Loucy (cell line): ENCODE measurements at regions not wholly inside any gene's neighbourhood (a gene's known extent, or its start where the extent isn't known, plus 50 kb on each side); places are given as distances from the start of the nearest gene placed in this dataset.

Experiments used
- H2AFZ ChIP-seq: fragments of 200-600 bp; sonication (generic); 2 replicates; pipeline ENCODE4 v1.6.0; 2016; ENCODE audit warnings: antibody characterized with exemption, mild to moderate bottlenecking, low read length, moderate library complexity
- H3F3A ChIP-seq: fragments of 200-600 bp; 2 replicates; pipeline ENCODE4 v1.6.0; 2016; ENCODE audit warnings: antibody characterized with exemption, low read depth, mild to moderate bottlenecking
- H3K27me3 ChIP-seq: fragments of 200-600 bp; sonication (generic); 2 replicates; pipeline ENCODE4 v1.6.1; 2014; ENCODE audit warnings: low read length, mild to moderate bottlenecking; ENCODE audit not compliant: insufficient read depth, poor library complexity, severe bottlenecking
- H3K36me3 ChIP-seq: fragments of 200-600 bp; sonication (generic); 2 replicates; pipeline ENCODE4 v1.6.1; 2016; ENCODE audit warnings: low read length; ENCODE audit not compliant: insufficient read depth
- H3K4me1 ChIP-seq: fragments of 200-600 bp; sonication (generic); 2 replicates; pipeline ENCODE4 v1.5.1; 2014; ENCODE audit warnings: low read length, mild to moderate bottlenecking; ENCODE audit not compliant: insufficient read depth, poor library complexity, severe bottlenecking
- H3K4me2 ChIP-seq: fragments of 200-600 bp; sonication (generic); 2 replicates; pipeline ENCODE4 v1.6.0; 2014; ENCODE audit warnings: antibody characterized with exemption, low read length, low read depth, mild to moderate bottlenecking; ENCODE audit not compliant: poor library complexity, severe bottlenecking
- H3K4me3 ChIP-seq: fragments of 200-600 bp; sonication (generic); 2 replicates; pipeline ENCODE4 v1.5.1; 2014; ENCODE audit warnings: low read length, mild to moderate bottlenecking, mixed read lengths; ENCODE audit not compliant: poor library complexity, severe bottlenecking
- H3K79me2 ChIP-seq: fragments of 200-600 bp; sonication (generic); 2 replicates; pipeline ENCODE4 v1.6.1; 2014; ENCODE audit warnings: low read length; ENCODE audit not compliant: insufficient read depth
- H3K9ac ChIP-seq: fragments of 200-600 bp; sonication (generic); 2 replicates; pipeline ENCODE4 v1.6.0; 2014; ENCODE audit warnings: mild to moderate bottlenecking, low read depth, low read length, moderate library complexity; ENCODE audit not compliant: poor library complexity, severe bottlenecking
- H3K9me2 ChIP-seq: fragments of 200-600 bp; sonication (generic); replicated peaks from 2 replicates; pipeline ENCODE4 v1.6.1; 2016; ENCODE audit warnings: low read depth, low read length, mixed read lengths
- H3K9me3 ChIP-seq: fragments of 200-600 bp; sonication (generic); 2 replicates; pipeline ENCODE4 v1.6.1; 2014; ENCODE audit warnings: mild to moderate bottlenecking, antibody characterized with exemption, low read length, low read depth; ENCODE audit not compliant: insufficient read depth
- H4K20me1 ChIP-seq: fragments of 200-600 bp; sonication (generic); 2 replicates; pipeline ENCODE4 v1.6.0; 2014; ENCODE audit warnings: antibody characterized with exemption, low read length, mild to moderate bottlenecking; ENCODE audit not compliant: insufficient read depth, poor library complexity, severe bottlenecking
- EZH2phosphoT487 ChIP-seq: fragments of 200-600 bp; IDR thresholded peaks from 2 replicates; pipeline ENCODE4 v1.6.1; 2018; ENCODE audit warnings: antibody characterized with exemption, mild to moderate bottlenecking, moderate library complexity, borderline replicate concordance
- TF ChIP-seq, protein P1 (sequence below): fragments of 200-600 bp; sonication (generic); conservative IDR thresholded peaks from 2 replicates; pipeline ENCODE4 v1.5.1; 2014; ENCODE audit warnings: mild to moderate bottlenecking, antibody characterized with exemption, low read length

GRCh38 chr13:76737526-76737925 is 148.7 kb downstream of the KCTD12 start:
- Histone ChIP-seq H3K27me3 (no peaks in the 10 kb centered on the region), H3F3A (no peaks in the 10 kb centered on the region), H3K4me1 (no peaks in the 10 kb centered on the region), H4K20me1 (no peaks in the 10 kb centered on the region), H3K79me2 (no peaks in the 10 kb centered on the region), H3K4me2 (no peak overlapping the region), H3K9ac (no peak overlapping the region), H3K4me3 (no peak overlapping the region), H2AFZ (no peak overlapping the region), H3K9me3 (peaks cover 3% of the 10 kb centered on the region; the same call in 1 of the 2 replicates), H3K36me3 (no peaks in the 10 kb centered on the region), H3K9me2 (no peaks in the 10 kb centered on the region)
- no peak for TF ChIP-seq EZH2phosphoT487

- no peaks in the 10 kb centered on the region for H3K9me3 ChIP-seq
- H3K9me2 ChIP-seq, result no peaks in the 10 kb centered on the region
- H3K27me3 ChIP-seq, result no peaks in the 10 kb centered on the region
- TF ChIP-seq, protein P1, sequence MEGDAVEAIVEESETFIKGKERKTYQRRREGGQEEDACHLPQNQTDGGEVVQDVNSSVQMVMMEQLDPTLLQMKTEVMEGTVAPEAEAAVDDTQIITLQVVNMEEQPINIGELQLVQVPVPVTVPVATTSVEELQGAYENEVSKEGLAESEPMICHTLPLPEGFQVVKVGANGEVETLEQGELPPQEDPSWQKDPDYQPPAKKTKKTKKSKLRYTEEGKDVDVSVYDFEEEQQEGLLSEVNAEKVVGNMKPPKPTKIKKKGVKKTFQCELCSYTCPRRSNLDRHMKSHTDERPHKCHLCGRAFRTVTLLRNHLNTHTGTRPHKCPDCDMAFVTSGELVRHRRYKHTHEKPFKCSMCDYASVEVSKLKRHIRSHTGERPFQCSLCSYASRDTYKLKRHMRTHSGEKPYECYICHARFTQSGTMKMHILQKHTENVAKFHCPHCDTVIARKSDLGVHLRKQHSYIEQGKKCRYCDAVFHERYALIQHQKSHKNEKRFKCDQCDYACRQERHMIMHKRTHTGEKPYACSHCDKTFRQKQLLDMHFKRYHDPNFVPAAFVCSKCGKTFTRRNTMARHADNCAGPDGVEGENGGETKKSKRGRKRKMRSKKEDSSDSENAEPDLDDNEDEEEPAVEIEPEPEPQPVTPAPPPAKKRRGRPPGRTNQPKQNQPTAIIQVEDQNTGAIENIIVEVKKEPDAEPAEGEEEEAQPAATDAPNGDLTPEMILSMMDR, result no peak
- TF ChIP-seq EZH2phosphoT487, result no peak
- no peaks in the 10 kb centered on the region for H3K4me1 ChIP-seq
- no peak overlapping the region for H3K4me2 ChIP-seq
- no peaks in the 10 kb centered on the region for H4K20me1 ChIP-seq
- peak overlapping the region; percentile 51; the same call in 1 of the 2 replicates for H2AFZ ChIP-seq
- H3K4me3 ChIP-seq, result no peak overlapping the region
- no peak overlapping the region for H3K9ac ChIP-seq
- no peaks in the 10 kb centered on the region for H3K79me2 ChIP-seq
- H3F3A ChIP-seq, result no peaks in the 10 kb centered on the region
- H3K36me3 ChIP-seq, result no peaks in the 10 kb centered on the region
These were observed 150.6 kb downstream of the KCTD12 start for GRCh38 chr13:76735641-76736040.

DNA sequence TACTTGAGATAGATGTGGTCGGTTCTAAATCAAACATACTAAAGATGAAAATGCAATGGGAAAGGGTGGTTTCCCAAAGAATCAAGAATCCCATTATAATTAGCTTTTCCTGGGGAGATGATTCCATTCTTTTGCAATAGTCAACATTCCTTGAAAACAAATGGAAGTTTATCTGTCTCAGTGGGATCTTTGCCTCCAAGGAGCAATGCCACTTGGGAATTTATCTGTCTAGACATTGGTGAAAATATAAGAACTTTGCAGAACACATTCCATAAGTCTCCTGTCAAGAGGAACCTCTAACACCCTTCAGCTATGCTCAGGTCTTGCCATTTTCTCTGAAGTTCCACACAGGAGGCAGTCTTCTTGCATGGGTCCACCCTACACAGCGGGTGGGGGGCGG is 152.5 kb downstream of the KCTD12 start:
- Histone ChIP-seq H3K4me1 (no peaks in the 10 kb centered on the region), H3K9ac (no peak overlapping the region), H3K9me2 (no peaks in the 10 kb centered on the region), H3K9me3 (no peaks in the 10 kb centered on the region), H3K4me3 (no peak overlapping the region), H3K4me2 (no peak overlapping the region), H2AFZ (no peak overlapping the region), H3K79me2 (no peaks in the 10 kb centered on the region), H3K27me3 (no peaks in the 10 kb centered on the region), H3F3A (no peaks in the 10 kb centered on the region), H3K36me3 (no peaks in the 10 kb centered on the region), H4K20me1 (no peaks in the 10 kb centered on the region)
- TF ChIP-seq EZH2phosphoT487, result no peak
- TF ChIP-seq, protein P1, result no peak

- Histone ChIP-seq H3K9me2 (no peaks in the 10 kb centered on the region), H3K4me1 (no peaks in the 10 kb centered on the region), H3F3A (no peaks in the 10 kb centered on the region), H4K20me1 (no peaks in the 10 kb centered on the region), H3K4me2 (no peak overlapping the region), H3K27me3 (no peaks in the 10 kb centered on the region), H3K9me3 (no peaks in the 10 kb centered on the region), H3K36me3 (no peaks in the 10 kb centered on the region), H3K79me2 (no peaks in the 10 kb centered on the region), H2AFZ (no peak overlapping the region), H3K9ac (no peak overlapping the region), H3K4me3 (no peak overlapping the region)
- no peak for TF ChIP-seq EZH2phosphoT487
- TF ChIP-seq, protein P1, result no peak
These were observed 153.8 kb downstream of the KCTD12 start for GRCh38 chr13:76732367-76732766.
